HEK293 (cell line): ENCODE measurements at regions not wholly inside any gene's neighbourhood (a gene's known extent, or its start where the extent isn't known, plus 50 kb on each side); places are given as distances from the start of the nearest gene placed in this dataset.

Experiments used
- CTCF ChIA-PET: fragments of 350-600 bp; formaldehyde crosslinking; extraction: SDS; loops from one replicate; lab custom pipeline; 2021; ENCODE audit warnings: antibody characterized with exemption; lab: Yijun Ruan, JAX
- POLR2A ChIA-PET: fragments of 300-600 bp; formaldehyde crosslinking; extraction: SDS; loops from one replicate; lab custom pipeline; 2020; ENCODE audit warnings: antibody characterized with exemption, inconsistent platforms; lab: Yijun Ruan, JAX
- H3K27ac ChIP-seq: fragments of 200-500 bp; sonication (Bioruptor generic); 2 replicates; pipeline ENCODE4 v1.5.1; 2014; ENCODE audit warnings: low read depth, low read length, control low read depth, inconsistent platforms; ENCODE audit errors: extremely low read depth
- H3K36me3 ChIP-seq, 2 experiments: fragments of 200-500 bp in 1 of 2; sonication (Bioruptor generic) in 1 of 2; 1 replicate in 1 of 2; 2 replicates in 1 of 2; pipeline ENCODE4 v1.5.1; 2014 to 2017; ENCODE audit warnings: inconsistent platforms in 2 of 2, low read length in 2 of 2; ENCODE audit not compliant: control insufficient read depth in 2 of 2, insufficient read depth in 1 of 2
- H3K4me1 ChIP-seq: fragments of 200-500 bp; sonication (Bioruptor generic); 2 replicates; pipeline ENCODE4 v1.5.1; 2014; ENCODE audit warnings: mild to moderate bottlenecking, low read length, inconsistent platforms; ENCODE audit not compliant: control insufficient read depth, insufficient read depth
- H3K4me3 ChIP-seq: 2 replicates; pipeline ENCODE4 v1.5.1; 2011; ENCODE audit warnings: low read depth, mild to moderate bottlenecking, control low read depth, low read length, moderate library complexity
- H3K9me3 ChIP-seq: fragments of 200-500 bp; sonication (Bioruptor generic); 2 replicates; pipeline ENCODE4 v1.5.1; 2014; ENCODE audit warnings: low read depth, low read length, inconsistent platforms; ENCODE audit not compliant: control insufficient read depth, insufficient read depth
- HOXA7 ChIP-seq: sonication (generic); formaldehyde crosslinking; IDR thresholded peaks from 2 replicates; pipeline ENCODE4 v1.8.1; 2022; ENCODE audit warnings: missing genetic modification reagents, borderline replicate concordance
- SCRT2 ChIP-seq: fragments of 450-650 bp; formaldehyde crosslinking; IDR thresholded peaks from 2 replicates; pipeline ENCODE4 v1.5.1; 2016; ENCODE audit warnings: missing biosample characterization, missing genetic modification characterization
- YY1 ChIP-seq: fragments of 450-650 bp; formaldehyde crosslinking; IDR thresholded peaks from 2 replicates; pipeline ENCODE4 v1.5.1; 2018; ENCODE audit warnings: missing biosample characterization, missing genetic modification characterization
- ZBTB8A ChIP-seq: fragments of 450-650 bp; formaldehyde crosslinking; IDR thresholded peaks from 2 replicates; pipeline ENCODE4 v1.5.1; 2016; ENCODE audit warnings: missing biosample characterization, missing genetic modification characterization
- ZNF114 ChIP-seq: fragments of 450-650 bp; formaldehyde crosslinking; IDR thresholded peaks from 2 replicates; pipeline ENCODE4 v1.5.0; 2017; ENCODE audit warnings: missing biosample characterization, missing genetic modification characterization
- ZNF132 ChIP-seq: fragments of 450-650 bp; formaldehyde crosslinking; IDR thresholded peaks from 2 replicates; pipeline ENCODE4 v1.5.1; 2017; ENCODE audit warnings: missing biosample characterization, missing genetic modification characterization, borderline replicate concordance
- ZNF202 ChIP-seq: fragments of 450-650 bp; formaldehyde crosslinking; IDR thresholded peaks from 2 replicates; pipeline ENCODE4 v1.5.1; 2016; ENCODE audit warnings: missing biosample characterization, missing genetic modification characterization, borderline replicate concordance
- ZNF324 ChIP-seq: fragments of 450-650 bp; formaldehyde crosslinking; IDR thresholded peaks from 2 replicates; pipeline ENCODE4 v1.5.1; 2016; ENCODE audit warnings: missing biosample characterization, missing genetic modification characterization
- ZNF549 ChIP-seq: fragments of 450-650 bp; IDR thresholded peaks from 2 replicates; pipeline ENCODE4 v1.5.1; 2018; ENCODE audit warnings: missing biosample characterization, missing genetic modification characterization, mild to moderate bottlenecking, inconsistent platforms, moderate library complexity
- ZNF623 ChIP-seq: fragments of 450-650 bp; formaldehyde crosslinking; IDR thresholded peaks from 2 replicates; pipeline ENCODE4 v1.5.1; 2016; ENCODE audit warnings: missing biosample characterization, missing genetic modification characterization
- ZNF660 ChIP-seq: fragments of 450-650 bp; IDR thresholded peaks from 2 replicates; pipeline ENCODE4 v1.5.1; 2018; ENCODE audit warnings: missing biosample characterization, mild to moderate bottlenecking, missing genetic modification characterization
- ZNF670 ChIP-seq: fragments of 450-650 bp; formaldehyde crosslinking; IDR thresholded peaks from 2 replicates; pipeline ENCODE4 v1.5.1; 2016; ENCODE audit warnings: missing biosample characterization, missing genetic modification characterization, low read depth
- TF ChIP-seq, protein P1 (sequence below): fragments of 450-650 bp; formaldehyde crosslinking; IDR thresholded peaks from 2 replicates; pipeline ENCODE4 v1.5.1; 2016; ENCODE audit warnings: missing biosample characterization, missing genetic modification characterization
- TF ChIP-seq, protein P2 (sequence below): fragments of 450-650 bp; formaldehyde crosslinking; IDR thresholded peaks from 2 replicates; pipeline ENCODE4 v1.5.1; 2016; ENCODE audit warnings: missing biosample characterization, missing genetic modification characterization
- TF ChIP-seq, protein P3 (sequence below): fragments of 450-650 bp; formaldehyde crosslinking; IDR thresholded peaks from 2 replicates; pipeline ENCODE4 v1.5.1; 2016; ENCODE audit warnings: missing biosample characterization, missing genetic modification characterization
- TF ChIP-seq, protein P4 (sequence below): fragments of 450-650 bp; IDR thresholded peaks from 2 replicates; pipeline ENCODE4 v1.5.1; 2018; ENCODE audit warnings: missing biosample characterization, missing genetic modification characterization
- TF ChIP-seq, protein P5 (sequence below): fragments of 450-650 bp; formaldehyde crosslinking; IDR thresholded peaks from 2 replicates; pipeline ENCODE4 v1.5.1; 2016; ENCODE audit warnings: missing biosample characterization, missing genetic modification characterization

DNA sequence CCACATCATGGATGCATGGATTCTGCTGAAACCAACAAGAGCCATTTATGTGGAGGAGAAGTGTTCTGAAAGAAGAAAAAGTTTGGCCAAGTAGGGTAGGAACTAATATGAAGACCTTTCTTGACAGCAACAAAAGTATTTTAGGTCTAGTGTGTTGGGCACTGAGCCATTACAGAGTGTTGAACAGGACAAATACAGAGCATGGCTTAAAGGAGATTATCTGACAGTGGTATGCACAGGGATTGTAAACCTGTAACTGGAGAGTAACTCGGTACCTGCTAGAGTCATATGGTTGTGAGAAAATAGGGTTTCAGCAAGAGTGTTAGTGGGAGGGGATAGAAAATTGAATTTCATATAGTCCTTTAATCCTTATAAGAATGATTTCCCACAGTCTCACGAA lies 513.2 kb upstream of the WWC1 start:
- no peak overlapping the region for H3K4me3 ChIP-seq
- no peaks in the 10 kb centered on the region for H3K36me3 ChIP-seq
- ChIA-PET CTCF (interaction anchor here (0.6 kb wide), 1 partner anchor 208 kb away, joined by 5 read pairs; no protein-coding TSS in a partner anchor), POLR2A (no interaction called here)
- TF ChIP-seq, protein P1, sequence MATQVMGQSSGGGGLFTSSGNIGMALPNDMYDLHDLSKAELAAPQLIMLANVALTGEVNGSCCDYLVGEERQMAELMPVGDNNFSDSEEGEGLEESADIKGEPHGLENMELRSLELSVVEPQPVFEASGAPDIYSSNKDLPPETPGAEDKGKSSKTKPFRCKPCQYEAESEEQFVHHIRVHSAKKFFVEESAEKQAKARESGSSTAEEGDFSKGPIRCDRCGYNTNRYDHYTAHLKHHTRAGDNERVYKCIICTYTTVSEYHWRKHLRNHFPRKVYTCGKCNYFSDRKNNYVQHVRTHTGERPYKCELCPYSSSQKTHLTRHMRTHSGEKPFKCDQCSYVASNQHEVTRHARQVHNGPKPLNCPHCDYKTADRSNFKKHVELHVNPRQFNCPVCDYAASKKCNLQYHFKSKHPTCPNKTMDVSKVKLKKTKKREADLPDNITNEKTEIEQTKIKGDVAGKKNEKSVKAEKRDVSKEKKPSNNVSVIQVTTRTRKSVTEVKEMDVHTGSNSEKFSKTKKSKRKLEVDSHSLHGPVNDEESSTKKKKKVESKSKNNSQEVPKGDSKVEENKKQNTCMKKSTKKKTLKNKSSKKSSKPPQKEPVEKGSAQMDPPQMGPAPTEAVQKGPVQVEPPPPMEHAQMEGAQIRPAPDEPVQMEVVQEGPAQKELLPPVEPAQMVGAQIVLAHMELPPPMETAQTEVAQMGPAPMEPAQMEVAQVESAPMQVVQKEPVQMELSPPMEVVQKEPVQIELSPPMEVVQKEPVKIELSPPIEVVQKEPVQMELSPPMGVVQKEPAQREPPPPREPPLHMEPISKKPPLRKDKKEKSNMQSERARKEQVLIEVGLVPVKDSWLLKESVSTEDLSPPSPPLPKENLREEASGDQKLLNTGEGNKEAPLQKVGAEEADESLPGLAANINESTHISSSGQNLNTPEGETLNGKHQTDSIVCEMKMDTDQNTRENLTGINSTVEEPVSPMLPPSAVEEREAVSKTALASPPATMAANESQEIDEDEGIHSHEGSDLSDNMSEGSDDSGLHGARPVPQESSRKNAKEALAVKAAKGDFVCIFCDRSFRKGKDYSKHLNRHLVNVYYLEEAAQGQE (tag by site-specific recombination) = no peak
- TF ChIP-seq ZNF549 (tag by site-specific recombination) (no peak), HOXA7 (no peak), ZBTB8A (no peak)
- TF ChIP-seq, protein P2, sequence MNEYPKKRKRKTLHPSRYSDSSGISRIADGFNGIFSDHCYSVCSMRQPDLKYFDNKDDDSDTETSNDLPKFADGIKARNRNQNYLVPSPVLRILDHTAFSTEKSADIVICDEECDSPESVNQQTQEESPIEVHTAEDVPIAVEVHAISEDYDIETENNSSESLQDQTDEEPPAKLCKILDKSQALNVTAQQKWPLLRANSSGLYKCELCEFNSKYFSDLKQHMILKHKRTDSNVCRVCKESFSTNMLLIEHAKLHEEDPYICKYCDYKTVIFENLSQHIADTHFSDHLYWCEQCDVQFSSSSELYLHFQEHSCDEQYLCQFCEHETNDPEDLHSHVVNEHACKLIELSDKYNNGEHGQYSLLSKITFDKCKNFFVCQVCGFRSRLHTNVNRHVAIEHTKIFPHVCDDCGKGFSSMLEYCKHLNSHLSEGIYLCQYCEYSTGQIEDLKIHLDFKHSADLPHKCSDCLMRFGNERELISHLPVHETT (tag by site-specific recombination) = no peak
- H3K9me3 ChIP-seq = no peaks in the 10 kb centered on the region
- no peaks in the 10 kb centered on the region for H3K4me1 ChIP-seq
- H3K27ac ChIP-seq = no peak overlapping the region

DNA sequence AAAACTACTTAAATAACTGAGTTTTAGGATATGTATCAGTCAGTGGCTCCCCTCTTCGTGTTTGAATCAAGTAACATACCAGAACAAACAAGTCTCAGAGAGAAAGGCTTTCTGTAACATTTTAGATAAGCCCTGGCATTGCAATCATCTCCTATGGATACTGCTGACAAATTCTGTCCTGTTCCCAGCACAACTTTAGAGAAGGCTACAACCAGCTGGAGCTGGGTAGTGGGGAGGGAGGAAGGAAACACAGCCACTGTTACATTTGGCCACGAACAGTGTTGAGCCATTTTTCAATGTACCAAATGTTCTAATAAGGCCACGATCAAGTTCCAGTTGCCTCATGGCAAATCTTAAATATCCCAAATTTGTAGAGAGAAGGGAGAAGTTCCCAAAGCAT lies 511.8 kb upstream of the WWC1 start:
- ChIA-PET POLR2A (no interaction called here), CTCF (no interaction called here)
- Histone ChIP-seq H3K9me3 (no peaks in the 10 kb centered on the region), H3K36me3 (no peaks in the 10 kb centered on the region), H3K4me3 (no peak overlapping the region), H3K4me1 (no peaks in the 10 kb centered on the region), H3K27ac (no peak overlapping the region)
- TF ChIP-seq ZNF660 (tag by site-specific recombination) (no peak), ZNF324 (tag by site-specific recombination) (no peak), ZNF202 (tag by site-specific recombination) (no peak), ZNF114 (tag by site-specific recombination) (no peak), YY1 (no peak), SCRT2 (no peak), ZNF670 (no peak), ZNF623 (no peak), ZNF132 (tag by site-specific recombination) (no peak)
- TF ChIP-seq, protein P3, sequence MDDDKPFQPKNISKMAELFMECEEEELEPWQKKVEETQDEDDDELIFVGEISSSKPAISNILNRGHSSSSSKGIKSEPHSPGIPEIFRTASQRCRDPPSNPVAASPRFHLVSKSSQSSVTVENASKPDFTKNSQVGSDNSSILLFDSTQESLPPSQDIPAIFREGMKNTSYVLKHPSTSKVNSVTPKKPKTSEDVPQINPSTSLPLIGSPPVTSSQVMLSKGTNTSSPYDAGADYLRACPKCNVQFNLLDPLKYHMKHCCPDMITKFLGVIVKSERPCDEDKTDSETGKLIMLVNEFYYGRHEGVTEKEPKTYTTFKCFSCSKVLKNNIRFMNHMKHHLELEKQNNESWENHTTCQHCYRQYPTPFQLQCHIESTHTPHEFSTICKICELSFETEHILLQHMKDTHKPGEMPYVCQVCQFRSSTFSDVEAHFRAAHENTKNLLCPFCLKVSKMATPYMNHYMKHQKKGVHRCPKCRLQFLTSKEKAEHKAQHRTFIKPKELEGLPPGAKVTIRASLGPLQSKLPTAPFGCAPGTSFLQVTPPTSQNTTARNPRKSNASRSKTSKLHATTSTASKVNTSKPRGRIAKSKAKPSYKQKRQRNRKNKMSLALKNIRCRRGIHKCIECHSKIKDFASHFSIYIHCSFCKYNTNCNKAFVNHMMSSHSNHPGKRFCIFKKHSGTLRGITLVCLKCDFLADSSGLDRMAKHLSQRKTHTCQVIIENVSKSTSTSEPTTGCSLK (tag by site-specific recombination) = no peak
- TF ChIP-seq, protein P4, sequence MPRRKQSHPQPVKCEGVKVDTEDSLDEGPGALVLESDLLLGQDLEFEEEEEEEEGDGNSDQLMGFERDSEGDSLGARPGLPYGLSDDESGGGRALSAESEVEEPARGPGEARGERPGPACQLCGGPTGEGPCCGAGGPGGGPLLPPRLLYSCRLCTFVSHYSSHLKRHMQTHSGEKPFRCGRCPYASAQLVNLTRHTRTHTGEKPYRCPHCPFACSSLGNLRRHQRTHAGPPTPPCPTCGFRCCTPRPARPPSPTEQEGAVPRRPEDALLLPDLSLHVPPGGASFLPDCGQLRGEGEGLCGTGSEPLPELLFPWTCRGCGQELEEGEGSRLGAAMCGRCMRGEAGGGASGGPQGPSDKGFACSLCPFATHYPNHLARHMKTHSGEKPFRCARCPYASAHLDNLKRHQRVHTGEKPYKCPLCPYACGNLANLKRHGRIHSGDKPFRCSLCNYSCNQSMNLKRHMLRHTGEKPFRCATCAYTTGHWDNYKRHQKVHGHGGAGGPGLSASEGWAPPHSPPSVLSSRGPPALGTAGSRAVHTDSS (tag by site-specific recombination) = no peak
- TF ChIP-seq, protein P5, sequence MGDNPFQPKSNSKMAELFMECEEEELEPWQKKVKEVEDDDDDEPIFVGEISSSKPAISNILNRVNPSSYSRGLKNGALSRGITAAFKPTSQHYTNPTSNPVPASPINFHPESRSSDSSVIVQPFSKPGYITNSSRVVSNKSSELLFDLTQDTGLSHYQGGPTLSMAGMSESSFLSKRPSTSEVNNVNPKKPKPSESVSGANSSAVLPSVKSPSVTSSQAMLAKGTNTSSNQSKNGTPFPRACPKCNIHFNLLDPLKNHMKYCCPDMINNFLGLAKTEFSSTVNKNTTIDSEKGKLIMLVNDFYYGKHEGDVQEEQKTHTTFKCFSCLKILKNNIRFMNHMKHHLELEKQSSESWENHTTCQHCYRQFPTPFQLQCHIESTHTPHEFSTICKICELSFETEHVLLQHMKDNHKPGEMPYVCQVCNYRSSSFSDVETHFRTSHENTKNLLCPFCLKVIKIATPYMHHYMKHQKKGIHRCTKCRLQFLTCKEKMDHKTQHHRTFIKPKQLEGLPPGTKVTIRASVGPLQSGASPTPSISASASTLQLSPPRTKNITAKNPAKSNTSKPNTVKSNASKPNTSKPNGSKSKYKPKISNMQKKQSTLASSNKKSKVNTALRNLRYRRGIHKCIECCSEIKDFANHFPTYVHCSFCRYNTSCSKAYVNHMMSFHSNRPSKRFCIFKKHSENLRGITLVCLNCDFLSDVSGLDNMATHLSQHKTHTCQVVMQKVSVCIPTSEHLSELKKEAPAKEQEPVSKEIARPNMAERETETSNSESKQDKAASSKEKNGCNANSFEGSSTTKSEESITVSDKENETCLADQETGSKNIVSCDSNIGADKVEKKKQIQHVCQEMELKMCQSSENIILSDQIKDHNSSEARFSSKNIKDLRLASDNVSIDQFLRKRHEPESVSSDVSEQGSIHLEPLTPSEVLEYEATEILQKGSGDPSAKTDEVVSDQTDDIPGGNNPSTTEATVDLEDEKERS (tag by site-specific recombination) = no peak
